ENCODE measurements at regions not wholly inside any gene's neighbourhood (a gene's known extent, or its start where the extent isn't known, plus 50 kb on each side); places are given as distances from the start of the nearest gene placed in this dataset.

- TF ChIP-seq CTCF (IDR thresholded peaks at IDR 0.05; ENCODE audit: poor library complexity, severe bottlenecking), result no peak
- TF ChIP-seq POLR2AphosphoS5 (IDR thresholded peaks at IDR 0.05), result no peak
- TF ChIP-seq EP300 (conservative IDR thresholded peaks at IDR 0.05; ENCODE audit: poor library complexity, severe bottlenecking), result no peak
- TF ChIP-seq EZH2 (IDR thresholded peaks at IDR 0.05; ENCODE audit: borderline replicate concordance, insufficient read depth, low read length, poor library complexity, severe bottlenecking), result no peak
- TF ChIP-seq RAD21 (conservative IDR thresholded peaks at IDR 0.05), result no peak
Observed at GRCh38 chr9:113654605-113655428, 191.3 kb downstream of the RGS3 start.

Data from neural cell (in vitro differentiated cells).